GM21447 (cell line): ENCODE measurements at regions not wholly inside any gene's neighbourhood (a gene's known extent, or its start where the extent isn't known, plus 50 kb on each side); places are given as distances from the start of the nearest gene placed in this dataset.
"Not testable (repeated sequence)": the region's sequence is repeated elsewhere in the genome, so short reads cannot be mapped to it uniquely, and the experiment has no call there.

ENCODE experiments used
- ATAC-seq: cut with Tn5 transposase; IDR thresholded peaks from one replicate; pipeline ENCODE4 v1.9.1; 2021; ENCODE audit not compliant: unreplicated experiment

DNA sequence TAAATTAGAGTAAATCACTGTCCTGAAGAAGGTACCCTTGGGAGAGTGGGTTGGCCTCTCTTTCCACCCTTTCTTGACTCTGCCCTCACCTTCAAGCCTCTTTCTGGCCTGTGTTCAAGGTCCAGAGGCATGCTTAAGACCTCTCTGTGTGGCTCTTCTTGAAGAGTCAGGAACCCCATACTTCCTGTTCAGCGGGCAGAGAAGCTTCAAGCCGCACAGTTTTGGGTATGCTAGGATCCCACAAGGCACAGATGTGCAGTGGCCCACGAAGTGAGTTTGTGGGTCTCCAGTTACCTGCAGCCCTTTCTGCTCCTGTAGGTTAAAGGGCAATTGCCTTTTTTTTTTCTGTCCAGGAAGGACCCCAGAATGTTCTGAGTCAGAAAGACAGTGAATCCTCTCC, 113.7 kb downstream of the PPIAL4A start:
- not testable (repeated sequence) for ATAC-seq

DNA sequence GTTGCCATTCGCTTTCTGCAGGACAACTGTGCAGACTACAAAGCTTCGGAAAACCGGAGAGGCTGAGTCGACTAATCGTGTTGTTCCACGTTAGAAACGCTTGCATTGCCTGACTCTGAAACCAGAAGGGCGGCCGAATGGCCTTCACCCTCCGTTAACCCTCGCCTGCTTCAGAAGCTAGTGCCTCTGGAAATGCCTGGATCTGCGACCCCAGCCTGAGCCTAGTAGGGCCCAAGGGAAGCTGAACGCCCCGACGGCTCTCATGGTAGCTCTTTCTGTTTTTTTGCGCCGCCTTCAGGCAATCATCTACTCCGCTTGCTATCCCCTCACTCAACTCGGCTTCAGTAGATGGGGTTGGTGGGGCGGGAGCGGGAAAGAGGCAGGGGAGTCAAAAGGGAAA, 117.3 kb downstream of the PPIAL4A start:
- ATAC-seq = not testable (repeated sequence)

DNA sequence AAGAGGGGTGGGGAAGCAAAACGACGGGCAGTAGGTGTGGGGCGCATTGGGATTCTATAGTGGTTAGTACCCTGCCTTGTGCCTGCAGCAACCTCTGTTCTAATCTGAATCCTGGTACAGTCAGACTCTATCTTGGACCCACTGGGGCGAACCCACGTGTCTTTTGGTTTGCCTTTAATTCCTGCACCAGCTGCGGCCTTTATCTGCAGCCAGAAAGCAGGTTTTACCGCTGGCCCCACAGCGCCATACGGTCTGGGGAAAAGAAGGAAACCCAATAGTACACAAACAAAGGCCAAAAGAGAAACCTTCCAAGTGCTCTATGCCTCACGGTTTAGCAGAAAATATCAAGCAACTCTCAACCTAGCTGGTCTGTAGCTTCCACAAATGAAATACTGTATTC, 118.2 kb downstream of the PPIAL4A start:
- ATAC-seq = not testable (repeated sequence)

DNA sequence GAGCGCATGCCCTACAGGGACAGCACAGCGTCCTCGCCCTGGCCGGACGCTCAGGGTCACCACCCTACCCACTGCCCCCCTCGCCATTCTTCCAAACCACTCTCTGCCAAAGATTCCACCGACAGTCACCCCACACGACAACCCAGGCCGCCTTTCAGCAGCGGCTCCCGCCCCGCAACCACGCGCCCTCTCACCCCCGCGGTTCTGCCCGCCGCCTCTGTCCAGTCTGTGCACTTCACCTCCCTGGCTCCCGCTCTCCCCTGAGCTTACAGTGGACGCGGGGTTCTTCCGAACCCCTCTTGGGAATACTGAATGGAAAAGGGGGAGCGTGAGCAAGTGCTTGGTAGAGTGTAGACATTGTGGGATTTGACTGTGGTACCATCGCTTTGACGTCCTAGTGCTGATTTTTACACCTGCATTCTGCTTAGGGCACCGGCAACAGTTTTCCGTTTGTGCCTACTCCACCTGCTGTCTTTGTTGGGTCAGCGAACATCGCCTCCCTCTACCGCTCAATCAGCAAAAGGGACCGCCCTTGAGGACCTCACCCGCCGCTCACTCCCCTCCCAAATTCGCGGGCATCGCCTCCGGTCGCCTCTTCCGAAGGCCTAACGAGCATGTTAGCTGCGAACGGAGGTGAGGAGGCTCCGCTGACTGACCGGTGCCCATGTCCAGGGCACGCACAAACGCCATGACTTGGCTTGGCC, 119.1 kb downstream of the PPIAL4A start:
- ATAC-seq = not testable (repeated sequence)

GRCh38 chr1:121009216-121010057, 119.9 kb downstream of the PPIAL4A start:
- not testable (repeated sequence) for ATAC-seq

DNA sequence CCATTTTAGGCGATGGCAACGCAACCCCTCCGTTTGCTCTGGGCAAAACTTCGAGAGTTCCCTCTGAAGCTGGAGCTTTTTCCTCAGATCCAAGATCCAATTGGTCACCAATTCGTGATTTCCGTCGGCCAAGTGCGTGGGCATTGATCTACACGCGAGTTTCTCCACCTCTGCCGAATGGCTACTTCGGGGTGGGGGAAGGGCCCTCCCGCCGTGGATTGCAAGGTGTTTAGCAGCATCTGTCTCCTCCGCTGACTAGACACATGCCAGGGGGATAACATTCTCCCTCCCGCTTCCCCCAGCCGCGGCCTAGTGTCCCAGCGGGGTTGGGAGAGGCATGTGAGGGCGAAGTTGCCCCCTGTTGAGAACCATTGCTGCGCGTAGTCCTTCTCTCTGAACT, 120.6 kb downstream of the PPIAL4A start:
- ATAC-seq = not testable (repeated sequence)

DNA sequence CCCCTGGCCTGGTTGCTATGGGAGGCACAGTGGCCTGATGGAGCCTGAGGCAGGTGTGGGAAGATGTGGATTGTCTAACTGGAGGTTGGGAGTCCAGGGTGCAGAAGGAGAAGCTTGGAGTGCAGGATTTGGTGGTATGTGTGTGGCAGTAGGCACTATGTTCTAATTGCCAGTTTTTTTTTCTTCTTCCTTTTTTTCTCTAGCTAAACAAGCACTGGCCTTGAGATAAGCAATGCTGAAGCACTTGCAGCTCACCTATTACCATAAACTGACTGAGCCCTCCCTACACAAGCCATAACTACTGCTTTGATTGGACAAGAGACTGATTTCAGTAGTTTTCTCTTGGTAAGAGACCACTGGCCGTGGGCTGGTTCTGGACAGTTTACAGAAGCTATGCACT, 123.6 kb downstream of the PPIAL4A start:
- not testable (repeated sequence) for ATAC-seq

GRCh38 chr1:121016182-121017028, 126.8 kb downstream of the PPIAL4A start:
- ATAC-seq = not testable (repeated sequence)

DNA sequence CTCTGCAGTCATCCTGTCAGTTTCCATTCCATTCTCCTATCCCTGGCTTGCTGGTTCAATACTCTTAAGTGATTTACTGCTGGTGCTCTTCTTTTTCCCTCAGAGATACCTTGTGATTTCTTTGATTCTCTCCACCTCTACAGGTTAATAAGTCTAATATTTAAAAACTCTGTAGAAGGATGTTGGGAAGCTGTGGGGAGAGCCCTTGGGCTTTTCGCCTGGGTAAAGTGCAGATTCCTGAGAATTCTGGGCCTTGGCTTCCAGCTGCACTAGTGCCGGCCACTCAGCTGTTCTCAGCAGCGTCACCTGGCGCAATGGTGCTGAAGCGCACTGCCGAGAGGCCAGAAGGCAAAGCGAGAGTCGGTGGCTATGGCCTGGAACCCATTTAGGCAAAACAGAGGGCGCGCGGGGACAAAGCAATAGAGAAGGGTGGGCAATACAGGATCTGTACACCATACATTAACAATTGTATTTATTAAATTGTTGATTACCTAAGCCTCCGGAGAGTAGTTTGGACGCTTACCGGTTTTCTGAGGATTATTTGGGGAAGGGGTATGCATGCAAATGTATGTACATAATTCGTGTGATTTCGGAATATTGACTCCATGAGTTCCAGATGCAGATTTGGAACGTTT, 130.3 kb downstream of the PPIAL4A start:
- not testable (repeated sequence) for ATAC-seq

DNA sequence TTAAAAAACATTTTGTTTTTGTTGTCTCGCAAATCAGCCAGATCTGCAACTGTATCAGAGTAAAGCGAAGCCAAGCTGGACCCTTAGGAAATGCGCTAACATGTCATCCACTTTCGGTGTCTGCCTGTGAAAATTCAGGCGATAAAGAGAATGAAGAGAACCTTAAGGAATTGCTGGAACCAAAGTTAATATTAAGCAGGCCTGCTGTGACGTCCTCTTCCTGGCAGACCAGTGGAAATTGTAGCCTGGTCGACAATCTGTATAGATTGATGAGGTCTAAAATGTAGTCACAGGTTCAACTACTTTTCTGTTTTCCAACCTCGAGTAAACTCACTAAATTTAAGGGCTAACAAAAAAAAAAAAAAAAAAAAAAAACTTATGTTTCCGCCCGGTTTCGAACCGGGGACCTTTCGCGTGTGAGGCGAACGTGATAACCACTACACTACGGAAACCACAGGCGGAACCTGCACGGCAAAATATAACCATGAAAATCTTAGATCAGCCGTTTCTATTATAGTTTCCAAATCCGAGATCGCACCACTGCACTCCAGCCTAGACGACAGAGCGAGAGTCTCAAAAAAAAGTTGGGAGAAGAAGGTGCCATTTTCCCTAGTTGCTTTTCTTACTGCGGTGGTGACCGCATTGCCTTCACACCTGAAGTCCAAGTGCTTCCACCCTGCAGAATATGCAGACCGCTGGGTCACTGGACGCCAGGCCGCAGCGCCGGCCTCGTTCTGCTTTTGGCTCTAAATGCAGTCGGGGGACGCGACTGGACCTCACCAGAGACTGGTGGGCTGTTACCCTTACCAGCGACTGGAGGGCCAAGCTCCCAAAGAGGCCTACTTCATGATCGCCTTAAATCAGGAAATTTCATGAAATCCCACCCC, 131.0 kb downstream of the PPIAL4A start:
- ATAC-seq = not testable (repeated sequence)

DNA sequence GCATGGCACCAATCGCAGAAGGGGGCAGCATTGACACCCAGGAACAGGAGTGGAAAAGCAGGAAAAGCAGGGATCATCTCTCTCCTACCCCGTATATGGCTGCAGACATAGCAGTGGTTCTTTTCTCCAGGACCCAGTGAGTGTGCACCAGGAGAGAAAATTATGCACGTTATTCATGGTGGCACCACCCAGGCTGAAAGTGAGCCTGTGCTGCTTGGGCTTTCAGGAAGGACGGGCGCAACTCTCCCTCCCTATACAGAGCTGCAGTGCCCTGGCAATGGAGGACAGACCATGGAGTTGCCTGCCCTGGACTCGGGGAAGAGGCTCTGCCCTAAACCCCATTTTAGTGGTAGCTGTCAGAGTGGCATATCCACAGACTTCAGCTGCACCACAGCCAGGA, 132.1 kb downstream of the PPIAL4A start:
- not testable (repeated sequence) for ATAC-seq

GRCh38 chr1:121032878-121033494, 143.4 kb downstream of the PPIAL4A start:
- not testable (repeated sequence) for ATAC-seq

DNA sequence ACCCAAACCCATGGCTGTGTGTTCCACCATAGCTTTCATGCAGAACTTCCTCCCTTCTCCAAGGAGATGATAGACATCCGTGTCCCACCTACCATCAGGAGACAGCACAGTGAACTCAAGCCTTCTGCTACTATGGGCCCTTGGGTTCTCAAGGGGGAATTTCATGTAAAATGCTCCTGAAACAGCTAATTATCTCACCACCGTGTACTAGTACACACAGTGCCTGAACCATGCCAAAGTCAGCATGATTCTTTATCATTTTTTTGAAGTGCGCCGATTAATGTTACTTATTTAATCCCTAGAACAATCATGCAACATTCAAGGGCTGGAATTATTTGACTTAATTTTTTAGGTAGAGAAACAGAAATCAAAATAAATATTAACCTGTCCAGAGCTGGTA, 147.2 kb downstream of the PPIAL4A start:
- not testable (repeated sequence) for ATAC-seq

- not testable (repeated sequence) for ATAC-seq
Measured at GRCh38 chr1:121040974-121041373, 143.2 kb downstream of the FAM72B start.

DNA sequence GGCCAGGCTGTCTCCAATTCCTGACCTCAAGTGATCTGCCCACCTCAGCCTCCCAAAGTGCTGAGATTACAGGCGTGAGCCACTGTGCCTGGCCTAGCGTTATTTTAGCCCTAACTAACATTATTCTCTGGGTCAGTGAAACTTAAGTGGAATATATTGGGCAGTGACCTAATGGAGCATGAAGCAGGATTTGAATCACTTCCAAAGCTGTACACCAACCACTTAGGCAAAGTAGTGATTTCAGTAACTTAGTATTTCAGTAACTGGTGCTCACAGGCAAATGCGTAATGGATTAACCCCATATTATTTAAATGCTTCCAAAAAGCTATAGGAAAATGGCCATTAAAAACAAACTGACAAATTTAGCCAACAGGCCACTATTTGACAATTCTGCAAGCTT, 142.6 kb downstream of the FAM72B start:
- ATAC-seq = not testable (repeated sequence)

DNA sequence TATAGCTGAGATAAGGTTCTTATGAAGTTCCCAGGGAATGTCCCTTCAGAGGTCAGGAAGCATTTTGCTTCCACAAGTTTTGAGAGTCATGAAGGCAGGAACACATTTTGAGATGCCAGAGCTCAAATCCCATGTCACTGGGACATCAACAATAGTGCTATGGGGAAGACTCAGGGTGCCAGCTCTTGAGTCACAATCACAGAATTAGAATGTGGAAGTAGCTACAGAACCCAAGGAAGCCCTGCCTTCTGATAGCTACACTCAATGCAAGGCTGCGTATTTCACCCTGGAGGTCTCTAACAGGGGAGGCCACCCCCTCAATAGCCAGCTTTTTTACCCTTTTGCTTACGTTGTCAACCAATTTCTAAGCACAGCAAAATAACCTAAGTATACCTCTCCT, 141.3 kb downstream of the FAM72B start:
- ATAC-seq = not testable (repeated sequence)

DNA sequence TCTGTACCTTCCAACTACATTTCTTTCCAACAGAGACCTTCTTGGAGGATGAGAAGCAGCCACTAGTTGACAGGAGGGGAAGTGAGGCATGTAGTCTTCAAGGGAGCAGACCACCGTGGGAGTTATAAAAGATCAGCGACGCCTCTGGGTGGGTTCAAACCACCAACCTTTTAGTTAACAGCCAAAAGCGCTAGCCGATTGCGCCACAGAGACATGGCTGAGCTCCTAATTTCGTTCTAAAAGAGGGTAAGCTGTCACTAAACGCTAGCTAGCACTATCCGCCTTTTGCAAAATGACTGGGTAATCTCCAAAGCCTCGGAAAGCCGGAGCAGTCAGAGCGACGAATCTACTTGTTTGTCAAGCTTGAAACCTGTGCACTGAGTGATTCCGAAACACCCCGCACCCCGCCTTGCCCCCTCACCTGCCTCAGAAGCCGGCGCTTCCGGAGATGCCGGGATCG, 135.8 kb downstream of the FAM72B start:
- not testable (repeated sequence) for ATAC-seq

DNA sequence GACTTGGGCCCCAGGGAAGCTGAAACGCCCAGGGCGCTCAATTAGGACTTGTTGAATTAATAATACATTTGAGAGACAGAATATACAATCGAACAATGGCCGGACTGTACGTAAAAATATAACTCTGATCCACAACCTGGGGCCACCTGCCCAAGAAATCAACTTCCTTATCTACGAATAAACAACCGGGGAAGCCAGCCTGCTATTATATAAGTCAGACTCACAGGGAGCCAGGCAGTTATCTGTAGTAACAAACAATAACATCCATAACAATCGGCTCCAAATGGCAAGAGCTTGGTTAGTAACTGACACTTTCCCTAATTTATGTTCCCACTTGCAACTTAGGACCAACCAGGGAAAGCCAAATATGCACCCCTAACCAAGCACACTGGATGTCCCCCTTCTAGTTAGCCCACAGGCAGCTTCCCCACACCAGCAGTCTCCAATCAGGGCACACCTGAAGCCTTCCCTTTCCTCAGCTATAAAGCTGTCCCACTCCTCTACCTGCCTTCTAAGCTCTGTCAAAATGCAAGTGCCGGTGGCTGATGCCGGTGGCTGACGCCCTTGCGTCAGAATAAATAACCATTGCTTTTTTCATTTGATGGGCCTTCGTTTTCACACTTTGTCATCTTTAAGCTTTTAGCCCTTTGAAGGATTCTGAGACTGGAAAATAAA, 135.2 kb downstream of the FAM72B start:
- not testable (repeated sequence) for ATAC-seq

- ATAC-seq = not testable (repeated sequence)
Measured at GRCh38 chr1:121050097-121050496, 134.0 kb downstream of the FAM72B start.
